Hippocampal formation (tissue), 2 donors: ENCODE measurements at regions not wholly inside any gene's neighbourhood (a gene's known extent, or its start where the extent isn't known, plus 50 kb on each side); places are given as distances from the start of the nearest gene placed in this dataset.

Source experiments
- DNase-seq, 2 donors: peaks; one replicate each; lab custom pipeline; 2025; lab: John Stamatoyannopoulos, UW

DNA sequence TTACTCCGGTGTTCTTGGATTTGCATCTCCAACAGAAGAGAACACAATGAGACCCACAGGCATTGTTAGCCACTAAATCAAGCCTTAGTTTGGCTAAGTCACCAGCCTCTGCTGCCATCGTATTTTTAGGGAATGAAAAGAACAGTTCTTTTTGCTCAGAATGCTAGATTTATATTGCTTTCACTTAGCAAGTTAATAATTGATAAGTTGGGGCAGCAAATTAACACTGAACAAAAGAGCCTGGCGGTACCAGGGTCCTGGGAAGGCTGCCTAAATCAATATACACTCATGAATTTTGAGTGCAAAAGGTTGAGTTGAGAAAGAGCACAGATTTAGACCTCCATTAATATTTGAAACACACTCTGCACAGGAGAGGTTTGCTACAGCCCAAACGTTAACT lies 767.7 kb downstream of the TYW1 start:
- no peak for DNase-seq

- no peak for DNase-seq
Measured at GRCh38 chr7:67765481-67766175, 769.0 kb downstream of the TYW1 start.

DNA sequence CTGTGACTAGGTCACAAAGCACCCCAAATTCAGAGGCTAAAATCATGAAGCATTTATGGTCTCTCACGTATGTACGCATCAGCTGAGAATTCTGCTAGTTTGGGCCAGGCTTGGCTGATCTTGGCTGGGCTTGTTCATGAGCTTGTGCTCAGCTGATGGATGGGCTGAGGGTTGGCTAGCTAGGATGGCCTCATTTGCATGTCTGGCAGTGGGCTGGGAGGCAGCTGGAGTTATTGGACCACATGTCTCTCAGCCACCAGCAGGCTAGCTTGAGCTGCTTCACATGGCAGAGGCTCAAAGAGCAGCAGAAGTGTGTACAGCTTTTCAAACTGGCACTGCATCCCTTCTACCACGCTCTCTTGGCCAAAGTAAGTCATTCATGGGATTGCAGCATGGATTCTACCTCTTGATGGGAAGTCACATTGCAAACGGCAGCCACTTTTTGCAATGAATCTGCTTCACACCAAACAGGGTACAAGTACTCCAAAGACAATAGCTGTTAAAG lies 770.3 kb downstream of the TYW1 start:
- DNase-seq: no peak

GRCh38 chr7:67771846-67772605 lies 775.4 kb downstream of the TYW1 start:
- no peak for DNase-seq

GRCh38 chr7:67773081-67773480 lies 776.4 kb downstream of the TYW1 start:
- DNase-seq: no peak

GRCh38 chr7:67777119-67777518 lies 780.5 kb downstream of the TYW1 start:
- DNase-seq: no peak

DNA sequence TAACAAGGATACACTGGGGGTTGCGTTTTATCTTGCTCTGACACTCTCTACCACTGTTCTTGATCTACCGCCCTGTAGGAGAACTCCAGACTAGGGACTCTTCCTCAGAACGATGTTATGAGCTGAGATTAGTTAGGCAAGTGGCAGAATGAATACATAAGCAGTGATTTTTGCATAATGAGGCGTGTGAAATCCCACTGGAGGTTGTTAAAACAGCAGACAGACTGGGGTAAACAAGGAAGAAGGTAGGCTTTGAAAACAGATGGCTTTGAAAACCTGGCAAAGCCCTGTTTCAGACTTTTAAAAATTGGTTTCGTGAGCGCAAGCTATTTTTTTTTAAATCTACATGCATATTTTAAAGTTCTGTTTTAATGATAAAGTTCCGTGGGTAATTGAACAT lies 785.2 kb downstream of the TYW1 start:
- DNase-seq: no peak

- DNase-seq: no peak
Measured at GRCh38 chr7:67786021-67786420, 789.4 kb downstream of the TYW1 start.

DNA sequence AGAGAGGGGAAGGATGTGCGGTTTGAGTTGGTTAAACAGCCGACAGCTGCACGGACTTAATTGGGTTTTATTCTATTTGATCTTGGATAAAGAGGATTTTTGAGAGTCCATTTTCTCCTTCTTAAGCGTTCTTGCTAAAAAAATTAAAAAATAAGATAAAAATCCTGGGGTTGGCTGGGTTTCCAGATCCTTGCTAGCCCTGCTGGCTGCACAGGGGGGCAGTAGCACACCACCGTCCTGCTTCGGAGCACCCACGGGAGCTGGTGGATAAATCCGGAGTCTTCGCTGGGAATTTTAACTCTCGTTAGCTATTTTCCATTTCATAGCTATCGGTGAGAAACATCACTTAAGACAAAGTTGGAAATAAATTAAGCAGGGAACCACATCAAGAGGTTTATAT lies 792.0 kb downstream of the TYW1 start:
- DNase-seq: no peak

DNA sequence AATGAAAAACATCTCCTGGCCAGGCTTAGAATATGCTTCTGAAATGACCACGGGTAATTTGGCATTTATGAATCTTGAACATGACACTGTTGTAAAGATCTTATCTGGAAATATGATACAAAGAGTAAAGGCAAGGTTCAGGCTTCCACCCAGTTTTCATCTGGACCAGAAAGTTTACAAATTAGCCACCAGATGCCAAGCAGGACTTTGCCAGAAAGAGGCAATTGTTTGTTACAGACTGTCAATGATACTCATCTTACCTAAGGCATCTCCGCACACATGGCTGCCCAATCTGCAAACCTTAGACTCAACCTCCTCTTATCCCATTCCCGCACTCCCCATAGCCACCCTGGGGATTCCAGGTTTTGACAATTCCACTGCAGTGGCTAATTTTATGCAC lies 795.3 kb downstream of the TYW1 start:
- DNase-seq: no peak

DNA sequence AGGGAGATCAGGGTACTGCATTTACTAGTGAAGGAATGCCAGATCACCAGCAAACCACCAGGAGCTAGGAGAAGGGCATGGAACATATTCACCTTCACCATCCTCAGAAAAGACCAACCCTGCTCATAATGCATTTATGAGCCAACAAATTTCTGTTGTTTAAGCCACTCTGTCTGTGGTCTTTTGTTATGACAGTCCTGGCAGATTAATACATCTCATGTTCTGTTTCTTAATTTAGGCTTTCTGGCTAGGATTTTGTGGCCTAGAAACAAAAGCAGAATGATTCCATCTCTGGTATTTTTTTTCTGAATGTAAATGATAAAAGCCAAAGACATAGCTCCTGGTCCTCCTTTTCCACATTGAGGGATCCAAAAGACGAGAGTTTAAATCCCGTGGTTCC lies 797.9 kb downstream of the TYW1 start:
- no peak for DNase-seq

- no peak for DNase-seq
Measured at GRCh38 chr7:67803789-67804188, 807.2 kb downstream of the TYW1 start.

DNA sequence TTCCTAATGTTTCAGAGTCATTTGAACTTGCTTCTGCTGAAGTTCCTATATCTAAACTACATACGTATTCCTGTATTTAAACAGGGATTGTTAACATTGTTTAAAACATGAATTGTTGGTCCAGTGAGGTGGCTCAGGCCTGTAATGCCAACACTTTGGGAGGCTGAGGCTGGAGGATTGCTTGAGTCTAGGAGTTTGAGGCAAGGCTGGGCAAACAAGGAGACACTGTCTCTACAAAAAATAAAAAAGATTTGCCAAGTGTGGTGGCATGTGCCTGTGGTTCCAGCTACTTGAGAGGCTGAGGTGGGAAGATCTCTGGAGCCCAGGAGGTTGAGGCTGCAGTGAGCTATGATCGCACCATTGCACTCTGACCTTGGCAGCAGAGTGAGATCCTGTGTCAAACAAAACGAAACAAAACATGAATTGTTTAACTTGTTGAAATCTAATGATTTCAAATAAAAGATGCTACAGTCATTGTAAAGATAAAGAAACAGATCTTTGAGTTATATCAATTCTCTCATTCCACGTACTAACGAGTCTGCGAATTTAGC lies 809.4 kb downstream of the TYW1 start:
- no peak for DNase-seq

DNA sequence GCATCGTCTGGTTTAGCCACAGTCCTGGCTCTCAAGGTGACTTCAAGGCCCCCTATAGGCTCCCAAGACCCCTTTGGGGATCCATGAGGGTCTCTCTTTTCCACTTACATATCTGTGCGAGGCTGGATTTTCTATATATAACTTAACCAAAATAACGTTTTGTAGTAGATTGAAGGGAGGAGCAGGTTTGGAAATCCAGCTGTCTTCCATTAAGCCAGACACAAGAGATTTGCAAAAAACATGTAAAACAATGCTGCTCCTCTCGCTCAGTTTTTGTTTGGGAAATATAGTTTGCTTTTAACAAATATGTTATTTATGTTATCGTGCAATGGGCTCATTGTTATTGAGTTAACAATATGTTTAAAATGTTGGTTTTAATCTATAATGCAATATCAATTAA lies 811.2 kb downstream of the TYW1 start:
- DNase-seq: no peak

GRCh38 chr7:67809586-67809985 lies 813.0 kb downstream of the TYW1 start:
- DNase-seq: no peak

DNA sequence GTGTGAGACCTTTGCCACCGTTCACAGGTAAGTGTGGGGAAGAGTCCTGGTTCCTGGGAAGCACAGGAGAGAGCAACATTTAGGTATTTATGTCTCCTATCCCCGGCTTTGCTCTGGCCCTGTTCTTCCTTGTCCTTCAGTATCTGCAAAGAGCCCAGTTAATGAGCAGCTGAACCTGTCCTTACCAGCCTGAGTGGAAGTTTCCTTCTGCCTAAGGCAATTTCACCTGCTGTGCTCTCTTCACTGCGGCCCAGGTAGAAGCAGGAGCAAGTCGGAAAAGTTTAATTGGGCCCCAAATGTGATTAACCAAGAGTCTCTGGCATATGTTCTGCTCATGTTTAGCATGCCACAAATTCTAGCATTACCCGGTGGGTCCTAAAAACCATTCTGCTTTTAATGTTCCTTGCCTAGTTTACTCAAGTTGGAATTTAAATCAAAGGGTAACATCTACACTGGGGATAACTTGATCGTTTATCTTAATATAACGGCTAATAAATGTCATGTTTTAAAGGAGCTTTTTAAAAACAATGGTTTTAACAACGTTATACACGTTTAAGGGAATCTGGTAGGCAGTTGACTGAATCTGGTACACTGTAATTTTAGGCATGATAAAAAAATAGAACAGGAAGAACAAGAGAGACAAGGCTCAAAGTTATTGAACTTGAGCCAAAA lies 817.1 kb downstream of the TYW1 start:
- no peak for DNase-seq

GRCh38 chr7:67817481-67817880 lies 820.8 kb downstream of the TYW1 start:
- DNase-seq: no peak

DNA sequence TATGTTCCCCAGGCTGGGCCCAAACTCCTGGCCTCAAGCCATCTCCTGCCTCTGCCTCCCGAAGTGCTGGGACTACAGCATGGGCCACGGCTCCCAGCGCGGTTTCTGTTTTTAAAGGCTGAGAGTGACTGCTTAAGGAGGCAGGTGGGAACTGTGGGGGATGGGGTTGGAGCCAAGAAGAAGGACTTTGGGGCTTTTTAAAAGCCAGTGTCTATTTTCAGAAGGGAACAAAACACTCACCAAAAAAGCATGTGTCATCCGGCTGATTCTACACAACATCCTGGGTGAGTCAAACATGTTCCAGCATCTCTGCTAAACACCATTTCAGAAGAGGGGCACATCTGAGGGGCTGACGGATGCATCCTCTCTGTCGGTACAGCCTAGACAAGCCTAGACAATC lies 824.5 kb downstream of the TYW1 start:
- DNase-seq: no peak

DNA sequence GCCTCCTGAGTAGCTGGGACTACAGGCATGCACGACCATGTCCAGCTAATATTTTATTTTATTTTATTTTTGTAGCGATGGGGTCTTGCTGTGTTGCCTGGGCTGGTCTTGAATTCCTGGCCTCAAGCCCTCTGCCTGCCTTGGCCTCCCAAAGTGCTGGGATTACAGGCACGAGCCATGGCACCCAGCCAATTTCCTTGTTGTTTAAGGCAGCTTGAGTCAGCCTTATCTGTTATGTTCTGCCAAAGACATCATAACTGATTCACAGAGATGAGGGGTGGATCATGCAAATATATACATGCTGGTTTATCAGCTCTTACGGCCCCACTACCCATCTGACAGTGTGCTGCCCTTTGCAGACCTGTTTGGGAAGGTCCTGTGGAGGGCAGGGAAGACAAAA lies 826.7 kb downstream of the TYW1 start:
- no peak for DNase-seq

DNA sequence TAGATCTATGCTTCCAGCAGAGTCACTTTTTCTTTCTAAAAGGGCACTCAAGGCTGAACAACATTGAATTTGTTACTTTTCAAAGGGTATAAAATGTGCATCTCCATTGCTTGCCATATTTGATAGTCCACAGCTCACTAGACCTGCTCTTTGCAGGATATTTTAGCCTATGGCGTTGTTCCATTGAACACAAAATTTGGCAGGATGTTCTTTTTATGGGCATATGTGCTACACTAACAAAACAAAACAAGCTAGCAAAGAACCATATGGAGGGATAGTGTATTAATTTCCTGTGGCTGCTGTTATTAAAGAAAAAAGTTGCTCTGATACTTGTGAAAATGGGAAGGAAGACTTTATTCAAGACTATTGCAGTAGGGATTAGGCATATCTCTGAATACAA lies 828.7 kb downstream of the TYW1 start:
- DNase-seq: no peak

- no peak for DNase-seq
Measured at GRCh38 chr7:67841896-67842295, 845.3 kb downstream of the TYW1 start.

GRCh38 chr7:67842571-67842970 lies 845.9 kb downstream of the TYW1 start:
- DNase-seq: no peak
